ENCODE measurements at regions not wholly inside any gene's neighbourhood (a gene's known extent, or its start where the extent isn't known, plus 50 kb on each side); places are given as distances from the start of the nearest gene placed in this dataset.

DNA sequence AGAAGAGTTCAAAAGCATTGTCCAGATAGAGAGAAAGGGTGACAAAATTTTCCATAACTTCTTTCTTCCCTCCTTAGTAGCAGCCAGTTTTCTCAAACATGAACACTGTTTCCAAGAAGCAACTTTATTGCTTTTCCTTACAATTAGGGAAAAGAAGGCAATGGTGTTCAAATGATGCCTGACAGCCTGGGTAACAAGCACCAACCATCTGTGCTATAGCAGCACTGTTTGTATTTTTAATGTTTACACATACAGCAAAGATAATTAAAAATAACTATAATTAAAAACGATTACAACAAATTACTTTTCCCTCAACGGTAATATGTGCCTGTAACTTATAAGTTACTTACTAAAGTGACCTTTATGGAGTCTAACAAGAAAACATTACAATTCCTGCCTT is 450.6 kb upstream of the LMO3 start:
- TF ChIP-seq, protein P1, sequence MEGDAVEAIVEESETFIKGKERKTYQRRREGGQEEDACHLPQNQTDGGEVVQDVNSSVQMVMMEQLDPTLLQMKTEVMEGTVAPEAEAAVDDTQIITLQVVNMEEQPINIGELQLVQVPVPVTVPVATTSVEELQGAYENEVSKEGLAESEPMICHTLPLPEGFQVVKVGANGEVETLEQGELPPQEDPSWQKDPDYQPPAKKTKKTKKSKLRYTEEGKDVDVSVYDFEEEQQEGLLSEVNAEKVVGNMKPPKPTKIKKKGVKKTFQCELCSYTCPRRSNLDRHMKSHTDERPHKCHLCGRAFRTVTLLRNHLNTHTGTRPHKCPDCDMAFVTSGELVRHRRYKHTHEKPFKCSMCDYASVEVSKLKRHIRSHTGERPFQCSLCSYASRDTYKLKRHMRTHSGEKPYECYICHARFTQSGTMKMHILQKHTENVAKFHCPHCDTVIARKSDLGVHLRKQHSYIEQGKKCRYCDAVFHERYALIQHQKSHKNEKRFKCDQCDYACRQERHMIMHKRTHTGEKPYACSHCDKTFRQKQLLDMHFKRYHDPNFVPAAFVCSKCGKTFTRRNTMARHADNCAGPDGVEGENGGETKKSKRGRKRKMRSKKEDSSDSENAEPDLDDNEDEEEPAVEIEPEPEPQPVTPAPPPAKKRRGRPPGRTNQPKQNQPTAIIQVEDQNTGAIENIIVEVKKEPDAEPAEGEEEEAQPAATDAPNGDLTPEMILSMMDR (IDR thresholded peaks at IDR 0.05; ENCODE audit: low read depth, low read length), result no peak
- TF ChIP-seq, protein P2, sequence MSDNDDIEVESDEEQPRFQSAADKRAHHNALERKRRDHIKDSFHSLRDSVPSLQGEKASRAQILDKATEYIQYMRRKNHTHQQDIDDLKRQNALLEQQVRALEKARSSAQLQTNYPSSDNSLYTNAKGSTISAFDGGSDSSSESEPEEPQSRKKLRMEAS (IDR thresholded peaks at IDR 0.05; ENCODE audit: low read depth, low read length), result no peak

Data from NB4 (cell line).